Liver (tissue), 3 donors: ENCODE measurements at regions not wholly inside any gene's neighbourhood (a gene's known extent, or its start where the extent isn't known, plus 50 kb on each side); places are given as distances from the start of the nearest gene placed in this dataset.

Experiments
- FOXA1 ChIP-seq: IDR thresholded peaks from 2 replicates; pipeline ENCODE4 v1.6.1; 2016; ENCODE audit warnings: antibody characterized with exemption
- GABPA ChIP-seq, 2 donors: IDR thresholded peaks in 1 of 2; conservative IDR thresholded peaks in 1 of 2; 2 replicates each; pipeline ENCODE4 v1.6.1; 2016; ENCODE audit warnings: antibody characterized with exemption in 2 of 2, mild to moderate bottlenecking in 1 of 2, moderate library complexity in 1 of 2
- JUND ChIP-seq, 2 donors: IDR thresholded peaks; 2 replicates each; pipeline ENCODE4 v1.6.1; 2016; ENCODE audit warnings: antibody characterized with exemption in 2 of 2
- RAD21 ChIP-seq, 2 donors: IDR thresholded peaks; 2 replicates each; pipeline ENCODE4 v1.6.1; 2016; ENCODE audit warnings: antibody characterized with exemption in 2 of 2, mild to moderate bottlenecking in 2 of 2
- SP1 ChIP-seq: IDR thresholded peaks from 2 replicates; pipeline ENCODE4 v1.6.1; 2018; ENCODE audit warnings: antibody characterized with exemption, mild to moderate bottlenecking
- TAF1 ChIP-seq: conservative IDR thresholded peaks from 2 replicates; pipeline ENCODE4 v1.6.1; 2016; ENCODE audit warnings: antibody characterized with exemption, mild to moderate bottlenecking
- YY1 ChIP-seq: IDR thresholded peaks from 2 replicates; pipeline ENCODE4 v1.6.1; 2016; ENCODE audit warnings: antibody characterized with exemption, mild to moderate bottlenecking
- TF ChIP-seq, protein P1 (sequence below): fragments of 150-350 bp; IDR thresholded peaks from 2 replicates; pipeline ENCODE4 v1.5.1; 2017; ENCODE audit warnings: improper control_type of control experiment, low read depth, low read length; ENCODE audit not compliant: missing input control
- TF ChIP-seq, protein P2 (sequence below): IDR thresholded peaks from 2 replicates; pipeline ENCODE4 v1.6.1; 2016; ENCODE audit warnings: antibody characterized with exemption, mild to moderate bottlenecking
- TF ChIP-seq, protein P3 (sequence below): IDR thresholded peaks from 2 replicates; pipeline ENCODE4 v1.6.1; 2016; ENCODE audit warnings: antibody characterized with exemption
- TF ChIP-seq, protein P4 (sequence below): IDR thresholded peaks from 2 replicates; pipeline ENCODE4 v1.6.1; 2016; ENCODE audit warnings: antibody characterized with exemption
- donor health status: healthy.
- donor health status: healthy.

DNA sequence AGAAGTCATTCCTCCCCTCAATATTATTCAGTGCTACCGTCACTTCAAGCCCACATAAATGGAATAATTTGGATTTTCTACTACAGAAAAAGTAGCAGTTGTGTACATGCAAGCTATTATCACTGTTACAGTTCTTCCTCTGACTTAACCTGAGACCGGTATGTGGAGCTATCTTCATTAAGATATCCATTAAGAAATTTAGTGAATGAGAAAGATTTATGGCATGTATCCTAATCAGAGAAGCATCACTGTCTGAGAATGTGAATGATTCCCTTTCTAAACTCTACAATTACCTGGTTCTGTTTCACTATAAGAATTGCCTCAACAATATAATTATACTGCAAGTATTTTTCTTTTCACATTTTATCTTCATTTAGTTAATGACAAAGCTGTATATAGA, 278.7 kb downstream of the KLF5 start:
- TF ChIP-seq, protein P1, sequence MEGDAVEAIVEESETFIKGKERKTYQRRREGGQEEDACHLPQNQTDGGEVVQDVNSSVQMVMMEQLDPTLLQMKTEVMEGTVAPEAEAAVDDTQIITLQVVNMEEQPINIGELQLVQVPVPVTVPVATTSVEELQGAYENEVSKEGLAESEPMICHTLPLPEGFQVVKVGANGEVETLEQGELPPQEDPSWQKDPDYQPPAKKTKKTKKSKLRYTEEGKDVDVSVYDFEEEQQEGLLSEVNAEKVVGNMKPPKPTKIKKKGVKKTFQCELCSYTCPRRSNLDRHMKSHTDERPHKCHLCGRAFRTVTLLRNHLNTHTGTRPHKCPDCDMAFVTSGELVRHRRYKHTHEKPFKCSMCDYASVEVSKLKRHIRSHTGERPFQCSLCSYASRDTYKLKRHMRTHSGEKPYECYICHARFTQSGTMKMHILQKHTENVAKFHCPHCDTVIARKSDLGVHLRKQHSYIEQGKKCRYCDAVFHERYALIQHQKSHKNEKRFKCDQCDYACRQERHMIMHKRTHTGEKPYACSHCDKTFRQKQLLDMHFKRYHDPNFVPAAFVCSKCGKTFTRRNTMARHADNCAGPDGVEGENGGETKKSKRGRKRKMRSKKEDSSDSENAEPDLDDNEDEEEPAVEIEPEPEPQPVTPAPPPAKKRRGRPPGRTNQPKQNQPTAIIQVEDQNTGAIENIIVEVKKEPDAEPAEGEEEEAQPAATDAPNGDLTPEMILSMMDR = no peak
- TF ChIP-seq GABPA (IDR thresholded peaks at IDR 0.05 in 1 of 2, conservative IDR thresholded peaks at IDR 0.05 in 1 of 2) (no peak), SP1 (no peak), YY1 (no peak), JUND (IDR thresholded peaks at IDR 0.05) (no peak), TAF1 (no peak), FOXA1 (no peak), RAD21 (IDR thresholded peaks at IDR 0.05) (no peak)
- TF ChIP-seq, protein P2, sequence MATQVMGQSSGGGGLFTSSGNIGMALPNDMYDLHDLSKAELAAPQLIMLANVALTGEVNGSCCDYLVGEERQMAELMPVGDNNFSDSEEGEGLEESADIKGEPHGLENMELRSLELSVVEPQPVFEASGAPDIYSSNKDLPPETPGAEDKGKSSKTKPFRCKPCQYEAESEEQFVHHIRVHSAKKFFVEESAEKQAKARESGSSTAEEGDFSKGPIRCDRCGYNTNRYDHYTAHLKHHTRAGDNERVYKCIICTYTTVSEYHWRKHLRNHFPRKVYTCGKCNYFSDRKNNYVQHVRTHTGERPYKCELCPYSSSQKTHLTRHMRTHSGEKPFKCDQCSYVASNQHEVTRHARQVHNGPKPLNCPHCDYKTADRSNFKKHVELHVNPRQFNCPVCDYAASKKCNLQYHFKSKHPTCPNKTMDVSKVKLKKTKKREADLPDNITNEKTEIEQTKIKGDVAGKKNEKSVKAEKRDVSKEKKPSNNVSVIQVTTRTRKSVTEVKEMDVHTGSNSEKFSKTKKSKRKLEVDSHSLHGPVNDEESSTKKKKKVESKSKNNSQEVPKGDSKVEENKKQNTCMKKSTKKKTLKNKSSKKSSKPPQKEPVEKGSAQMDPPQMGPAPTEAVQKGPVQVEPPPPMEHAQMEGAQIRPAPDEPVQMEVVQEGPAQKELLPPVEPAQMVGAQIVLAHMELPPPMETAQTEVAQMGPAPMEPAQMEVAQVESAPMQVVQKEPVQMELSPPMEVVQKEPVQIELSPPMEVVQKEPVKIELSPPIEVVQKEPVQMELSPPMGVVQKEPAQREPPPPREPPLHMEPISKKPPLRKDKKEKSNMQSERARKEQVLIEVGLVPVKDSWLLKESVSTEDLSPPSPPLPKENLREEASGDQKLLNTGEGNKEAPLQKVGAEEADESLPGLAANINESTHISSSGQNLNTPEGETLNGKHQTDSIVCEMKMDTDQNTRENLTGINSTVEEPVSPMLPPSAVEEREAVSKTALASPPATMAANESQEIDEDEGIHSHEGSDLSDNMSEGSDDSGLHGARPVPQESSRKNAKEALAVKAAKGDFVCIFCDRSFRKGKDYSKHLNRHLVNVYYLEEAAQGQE = no peak
- TF ChIP-seq, protein P3, sequence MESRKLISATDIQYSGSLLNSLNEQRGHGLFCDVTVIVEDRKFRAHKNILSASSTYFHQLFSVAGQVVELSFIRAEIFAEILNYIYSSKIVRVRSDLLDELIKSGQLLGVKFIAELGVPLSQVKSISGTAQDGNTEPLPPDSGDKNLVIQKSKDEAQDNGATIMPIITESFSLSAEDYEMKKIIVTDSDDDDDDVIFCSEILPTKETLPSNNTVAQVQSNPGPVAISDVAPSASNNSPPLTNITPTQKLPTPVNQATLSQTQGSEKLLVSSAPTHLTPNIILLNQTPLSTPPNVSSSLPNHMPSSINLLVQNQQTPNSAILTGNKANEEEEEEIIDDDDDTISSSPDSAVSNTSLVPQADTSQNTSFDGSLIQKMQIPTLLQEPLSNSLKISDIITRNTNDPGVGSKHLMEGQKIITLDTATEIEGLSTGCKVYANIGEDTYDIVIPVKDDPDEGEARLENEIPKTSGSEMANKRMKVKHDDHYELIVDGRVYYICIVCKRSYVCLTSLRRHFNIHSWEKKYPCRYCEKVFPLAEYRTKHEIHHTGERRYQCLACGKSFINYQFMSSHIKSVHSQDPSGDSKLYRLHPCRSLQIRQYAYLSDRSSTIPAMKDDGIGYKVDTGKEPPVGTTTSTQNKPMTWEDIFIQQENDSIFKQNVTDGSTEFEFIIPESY = no peak
- TF ChIP-seq, protein P4, sequence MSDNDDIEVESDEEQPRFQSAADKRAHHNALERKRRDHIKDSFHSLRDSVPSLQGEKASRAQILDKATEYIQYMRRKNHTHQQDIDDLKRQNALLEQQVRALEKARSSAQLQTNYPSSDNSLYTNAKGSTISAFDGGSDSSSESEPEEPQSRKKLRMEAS = no peak
